Ectodermal cell (in vitro differentiated cells): ENCODE measurements at regions not wholly inside any gene's neighbourhood (a gene's known extent, or its start where the extent isn't known, plus 50 kb on each side); places are given as distances from the start of the nearest gene placed in this dataset.

Experiments used
- H3K27ac ChIP-seq: 2 replicates; pipeline ENCODE4 v1.7.0; 2013; ENCODE audit warnings: mild to moderate bottlenecking, low read depth, low read length; ENCODE audit not compliant: insufficient read depth, poor library complexity, severe bottlenecking
- H3K27me3 ChIP-seq: 2 replicates; pipeline ENCODE4 v1.7.0; 2013; ENCODE audit warnings: mild to moderate bottlenecking, low read length; ENCODE audit not compliant: insufficient read depth, control insufficient read depth, poor library complexity, severe bottlenecking
- H3K36me3 ChIP-seq: one replicate; pipeline ENCODE4 v1.7.0; 2013; ENCODE audit warnings: low read length; ENCODE audit not compliant: control insufficient read depth, insufficient read depth
- H3K4me1 ChIP-seq: one replicate; pipeline ENCODE4 v1.7.0; 2013; ENCODE audit warnings: low read length; ENCODE audit not compliant: control insufficient read depth, insufficient read depth
- H3K4me3 ChIP-seq: 2 replicates; pipeline ENCODE4 v1.7.0; 2013; ENCODE audit warnings: low read depth, low read length, control low read depth; ENCODE audit not compliant: insufficient read depth
- H3K9me3 ChIP-seq: 2 replicates; pipeline ENCODE4 v1.7.0; 2013; ENCODE audit warnings: mild to moderate bottlenecking, low read length, moderate library complexity; ENCODE audit not compliant: control insufficient read depth
- WGBS, 2 experiments: methylation state at CpG; one replicate each; pipeline ENCODE4 v1.1.7; 2013; ENCODE audit warnings: missing lambda C conversion rate in 2 of 2; 5-methylcytosine and 5-hydroxymethylcytosine counted together

DNA sequence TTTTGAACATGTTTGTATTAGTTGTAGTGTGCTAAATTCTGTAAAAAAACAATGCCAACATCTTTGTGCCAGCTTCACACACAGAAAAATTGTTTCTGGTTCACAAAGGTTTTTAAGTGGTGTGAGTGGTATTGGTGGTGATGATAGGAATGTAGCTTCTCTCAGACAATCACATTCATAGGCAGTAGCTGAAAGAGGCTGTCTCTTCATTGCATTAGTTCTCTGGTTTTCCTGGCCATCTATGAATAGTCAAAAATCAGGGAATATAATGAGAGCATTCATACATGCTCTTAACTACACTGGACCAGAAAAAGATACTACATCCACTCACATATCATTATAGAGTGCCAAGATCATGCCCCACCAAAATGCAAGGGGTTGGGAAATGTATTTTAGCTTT lies 433.5 kb downstream of the FLRT2 start:
- Histone ChIP-seq H3K27me3 (no peaks in the 10 kb centered on the region), H3K27ac (no peak overlapping the region), H3K4me1 (no peaks in the 10 kb centered on the region), H3K9me3 (no peaks in the 10 kb centered on the region), H3K4me3 (no peak overlapping the region), H3K36me3 (no peaks in the 10 kb centered on the region)

- H3K27me3 ChIP-seq = no peaks in the 10 kb centered on the region
- H3K36me3 ChIP-seq = no peaks in the 10 kb centered on the region
- H3K4me3 ChIP-seq = no peak overlapping the region
- H3K27ac ChIP-seq = no peak overlapping the region
- H3K4me1 ChIP-seq = no peaks in the 10 kb centered on the region
- 89 to 95% methylated on average over 2 of the region's 2 CpGs for WGBS, 2 experiments
- H3K9me3 ChIP-seq = no peaks in the 10 kb centered on the region
Observed at GRCh38 chr14:85960756-85961155, 430.8 kb downstream of the FLRT2 start.

- no peaks in the 10 kb centered on the region for H3K9me3 ChIP-seq
- 90 to 100% methylated on average over 2 of the region's 3 CpGs for WGBS, 2 experiments
- no peaks in the 10 kb centered on the region for H3K27me3 ChIP-seq
- no peaks in the 10 kb centered on the region for H3K36me3 ChIP-seq
- no peaks in the 10 kb centered on the region for H3K4me1 ChIP-seq
- no peak overlapping the region for H3K4me3 ChIP-seq
- H3K27ac ChIP-seq = no peak overlapping the region
Observed at GRCh38 chr14:85959063-85959462, 429.1 kb downstream of the FLRT2 start.

DNA sequence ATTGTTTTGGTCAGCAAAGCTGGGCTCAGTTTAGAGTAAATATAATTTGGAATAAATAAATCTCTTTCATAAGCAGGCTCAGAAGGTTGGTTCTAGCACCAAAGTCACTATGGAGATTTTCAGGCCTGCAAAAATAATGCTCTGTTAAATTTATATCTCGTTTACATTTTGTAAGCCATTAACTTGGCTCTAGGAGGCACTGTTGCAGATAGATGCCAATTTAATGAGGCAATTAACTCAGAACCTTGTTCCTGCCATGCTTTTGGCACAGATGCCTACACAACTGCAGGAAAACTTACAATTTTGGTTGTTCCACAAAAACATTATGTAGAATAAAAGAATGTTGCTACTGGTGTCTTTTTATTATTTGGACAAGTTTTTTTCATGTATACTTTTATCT lies 428.1 kb downstream of the FLRT2 start:
- no peaks in the 10 kb centered on the region for H3K4me1 ChIP-seq
- no peaks in the 10 kb centered on the region for H3K27me3 ChIP-seq
- 79 to 92% methylated on average over 1 of the region's 1 CpG for WGBS, 2 experiments
- H3K9me3 ChIP-seq = no peaks in the 10 kb centered on the region
- no peaks in the 10 kb centered on the region for H3K36me3 ChIP-seq
- H3K4me3 ChIP-seq = no peak overlapping the region
- no peak overlapping the region for H3K27ac ChIP-seq

DNA sequence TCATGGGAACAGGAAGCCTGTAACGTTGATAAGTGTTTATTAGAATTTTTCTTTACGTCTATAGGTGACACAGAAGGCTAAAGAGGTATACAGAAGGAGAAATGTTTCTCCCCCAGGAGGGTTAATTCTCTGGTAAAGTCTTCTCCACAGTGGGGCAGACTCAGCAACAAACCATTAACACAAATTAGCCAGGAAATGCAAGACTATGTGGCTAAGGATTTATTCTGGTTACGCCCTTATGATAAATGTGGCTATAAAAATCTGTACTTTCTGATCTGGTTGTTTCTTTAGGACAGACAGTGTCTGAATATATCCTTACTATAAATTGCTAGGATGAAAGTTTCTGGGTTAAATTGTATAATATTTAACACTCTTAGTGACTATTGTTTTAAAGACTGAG lies 423.3 kb downstream of the FLRT2 start:
- Histone ChIP-seq H3K27me3 (no peaks in the 10 kb centered on the region), H3K36me3 (no peaks in the 10 kb centered on the region), H3K27ac (no peak overlapping the region), H3K4me3 (no peak overlapping the region), H3K4me1 (no peaks in the 10 kb centered on the region), H3K9me3 (no peaks in the 10 kb centered on the region)
- 60 to 97% methylated on average over 2 to 3 of the region's 3 CpGs for WGBS, 2 experiments

DNA sequence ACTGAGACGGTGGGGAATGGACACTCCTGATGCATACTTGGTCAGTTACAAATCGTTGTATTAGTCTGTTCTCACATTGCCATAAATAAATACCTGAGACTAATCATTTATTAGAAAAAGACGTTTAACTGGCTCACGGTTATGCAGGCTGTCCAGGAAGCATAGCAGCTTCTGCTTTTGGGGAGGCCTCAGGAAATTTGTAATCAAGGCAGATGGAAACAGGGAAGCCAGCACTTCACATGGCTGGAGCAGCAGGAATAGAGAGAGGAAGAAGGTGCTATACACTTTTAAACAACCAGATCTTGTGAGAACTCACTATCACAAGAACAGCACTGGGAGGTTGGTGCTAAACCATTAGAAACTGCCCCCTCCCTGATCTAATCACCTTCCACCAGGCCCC lies 418.2 kb downstream of the FLRT2 start:
- H3K4me1 ChIP-seq = peaks cover 4% of the 10 kb centered on the region
- H3K27ac ChIP-seq = no peak overlapping the region
- no peak overlapping the region for H3K4me3 ChIP-seq
- H3K27me3 ChIP-seq = no peaks in the 10 kb centered on the region
- WGBS, 2 experiments = 89 to 91% methylated on average over 4 of the region's 4 CpGs
- no peaks in the 10 kb centered on the region for H3K9me3 ChIP-seq
- no peaks in the 10 kb centered on the region for H3K36me3 ChIP-seq

- Histone ChIP-seq H3K4me3 (no peak overlapping the region), H3K4me1 (peaks cover 4% of the 10 kb centered on the region), H3K9me3 (no peaks in the 10 kb centered on the region), H3K27me3 (no peaks in the 10 kb centered on the region), H3K27ac (no peak overlapping the region), H3K36me3 (no peaks in the 10 kb centered on the region)
- WGBS, 2 experiments = 72 to 84% methylated on average over 3 of the region's 4 CpGs
Observed at GRCh38 chr14:85947461-85948139, 417.7 kb downstream of the FLRT2 start.

DNA sequence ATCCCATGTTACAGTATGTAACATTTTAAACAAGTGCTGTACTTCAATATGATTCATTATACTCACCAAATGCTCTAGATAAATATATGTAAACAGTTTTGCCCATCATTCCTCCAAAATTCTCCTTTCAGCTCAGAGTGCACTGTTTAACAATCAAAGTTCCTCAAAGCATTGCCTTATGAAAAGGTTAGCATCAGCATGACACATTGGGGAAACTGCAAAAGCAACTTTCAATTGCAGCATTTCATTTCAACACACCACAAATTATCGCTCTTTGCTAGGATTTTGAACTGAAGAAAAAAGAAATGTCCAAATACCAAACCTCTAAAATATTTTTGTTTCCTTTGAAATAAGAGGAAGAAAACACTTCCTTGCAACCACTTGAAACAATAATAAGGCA lies 413.2 kb downstream of the FLRT2 start:
- H3K9me3 ChIP-seq = no peaks in the 10 kb centered on the region
- H3K36me3 ChIP-seq = no peaks in the 10 kb centered on the region
- 86 to 90% methylated on average over 1 of the region's 1 CpG for WGBS, 2 experiments
- no peaks in the 10 kb centered on the region for H3K27me3 ChIP-seq
- H3K4me3 ChIP-seq = no peak overlapping the region
- peaks cover 4% of the 10 kb centered on the region for H3K4me1 ChIP-seq
- no peak overlapping the region for H3K27ac ChIP-seq

DNA sequence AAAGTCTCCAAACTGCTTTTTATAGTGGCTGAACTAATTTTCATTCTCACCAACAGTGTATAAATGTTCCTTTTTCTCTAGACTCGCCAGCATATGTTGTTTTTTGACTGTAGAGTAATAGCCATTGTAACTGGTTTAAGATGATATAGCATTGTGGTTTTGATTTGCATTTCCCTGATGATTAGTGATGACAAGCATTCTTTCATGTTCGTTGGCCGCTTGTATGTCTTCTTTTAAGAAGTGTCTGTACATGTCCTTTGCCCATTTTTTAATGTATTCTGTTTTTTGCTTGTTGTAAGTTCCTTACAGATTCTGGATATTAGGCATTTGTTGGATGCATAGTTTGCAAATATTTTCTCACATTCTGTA lies 404.9 kb downstream of the FLRT2 start:
- Histone ChIP-seq H3K9me3 (no peaks in the 10 kb centered on the region), H3K27ac (no peak overlapping the region), H3K4me1 (no peaks in the 10 kb centered on the region), H3K36me3 (no peaks in the 10 kb centered on the region), H3K27me3 (no peaks in the 10 kb centered on the region), H3K4me3 (no peak overlapping the region)
- 91% methylated on average over 3 of the region's 3 CpGs for WGBS, 2 experiments

- Histone ChIP-seq H3K36me3 (no peaks in the 10 kb centered on the region), H3K27me3 (no peaks in the 10 kb centered on the region), H3K9me3 (no peaks in the 10 kb centered on the region), H3K4me1 (no peaks in the 10 kb centered on the region), H3K4me3 (no peak overlapping the region), H3K27ac (no peak overlapping the region)
- WGBS, 2 experiments = 94 to 96% methylated on average over 12 of the region's 12 CpGs
Observed at GRCh38 chr14:85934123-85934885, 404.4 kb downstream of the FLRT2 start.
